Astrocyte of the cerebellum (primary cell): ENCODE measurements at regions not wholly inside any gene's neighbourhood (a gene's known extent, or its start where the extent isn't known, plus 50 kb on each side); places are given as distances from the start of the nearest gene placed in this dataset.
"Not testable (repeated sequence)": the region's sequence is repeated elsewhere in the genome, so short reads cannot be mapped to it uniquely, and the experiment has no call there.

Experiments
- DNase-seq: peaks from one replicate; pipeline ENCODE4 v3.0.0-alpha.2; 2011; ENCODE audit warnings: low read depth
- H3K4me3 ChIP-seq: 2 replicates; pipeline ENCODE4 v1.5.1; 2011; ENCODE audit warnings: mild to moderate bottlenecking, low read depth, low read length, moderate library complexity
- in situ Hi-C: cut with HindIII; loops from 2 replicates; pipeline ENCODE4 v1.10.0; 2017; ENCODE audit warnings: low sequenced_read_pairs
- TF ChIP-seq, protein P1 (sequence below): IDR thresholded peaks from 2 replicates; pipeline ENCODE4 v1.5.1; 2012; ENCODE audit warnings: low read length, low read depth, moderate library complexity, mild to moderate bottlenecking; ENCODE audit errors: missing control alignments

GRCh38 chr2:199057936-199058335, 399.8 kb downstream of the SATB2 start:
- no peak for DNase-seq
- H3K4me3 ChIP-seq = no peak overlapping the region
- in situ Hi-C loops = no loop called here
- TF ChIP-seq, protein P1, sequence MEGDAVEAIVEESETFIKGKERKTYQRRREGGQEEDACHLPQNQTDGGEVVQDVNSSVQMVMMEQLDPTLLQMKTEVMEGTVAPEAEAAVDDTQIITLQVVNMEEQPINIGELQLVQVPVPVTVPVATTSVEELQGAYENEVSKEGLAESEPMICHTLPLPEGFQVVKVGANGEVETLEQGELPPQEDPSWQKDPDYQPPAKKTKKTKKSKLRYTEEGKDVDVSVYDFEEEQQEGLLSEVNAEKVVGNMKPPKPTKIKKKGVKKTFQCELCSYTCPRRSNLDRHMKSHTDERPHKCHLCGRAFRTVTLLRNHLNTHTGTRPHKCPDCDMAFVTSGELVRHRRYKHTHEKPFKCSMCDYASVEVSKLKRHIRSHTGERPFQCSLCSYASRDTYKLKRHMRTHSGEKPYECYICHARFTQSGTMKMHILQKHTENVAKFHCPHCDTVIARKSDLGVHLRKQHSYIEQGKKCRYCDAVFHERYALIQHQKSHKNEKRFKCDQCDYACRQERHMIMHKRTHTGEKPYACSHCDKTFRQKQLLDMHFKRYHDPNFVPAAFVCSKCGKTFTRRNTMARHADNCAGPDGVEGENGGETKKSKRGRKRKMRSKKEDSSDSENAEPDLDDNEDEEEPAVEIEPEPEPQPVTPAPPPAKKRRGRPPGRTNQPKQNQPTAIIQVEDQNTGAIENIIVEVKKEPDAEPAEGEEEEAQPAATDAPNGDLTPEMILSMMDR = no peak

DNA sequence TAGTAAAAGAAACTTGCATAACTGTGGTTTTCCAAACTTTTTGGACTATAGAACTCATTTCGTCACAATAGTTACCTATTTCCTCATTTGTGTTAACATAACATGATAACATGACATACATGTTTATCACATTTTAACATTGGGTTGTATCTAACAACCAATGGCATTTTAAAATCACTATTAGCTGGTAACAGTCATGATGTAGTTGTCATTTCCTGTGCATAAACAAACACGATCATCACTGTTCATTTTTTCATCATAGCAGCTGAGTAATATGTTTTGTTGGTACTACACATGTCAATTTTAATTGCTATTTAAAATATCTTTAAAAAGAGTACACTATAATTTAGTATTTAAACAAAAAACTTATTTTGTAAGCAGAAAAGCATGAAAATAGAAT, 402.4 kb downstream of the SATB2 start:
- TF ChIP-seq, protein P1 = no peak
- DNase-seq = no peak
- in situ Hi-C loops = no loop called here
- H3K4me3 ChIP-seq = no peak overlapping the region

GRCh38 chr2:199042660-199043379, 414.9 kb downstream of the SATB2 start:
- in situ Hi-C loops = no loop called here
- no peak overlapping the region for H3K4me3 ChIP-seq
- DNase-seq = no peak
- TF ChIP-seq, protein P1 = no peak

- TF ChIP-seq, protein P1 = no peak
- in situ Hi-C loops = no loop called here
- no peak for DNase-seq
- H3K4me3 ChIP-seq = no peak overlapping the region
Observed at GRCh38 chr2:199040522-199040921, 417.2 kb downstream of the SATB2 start.

DNA sequence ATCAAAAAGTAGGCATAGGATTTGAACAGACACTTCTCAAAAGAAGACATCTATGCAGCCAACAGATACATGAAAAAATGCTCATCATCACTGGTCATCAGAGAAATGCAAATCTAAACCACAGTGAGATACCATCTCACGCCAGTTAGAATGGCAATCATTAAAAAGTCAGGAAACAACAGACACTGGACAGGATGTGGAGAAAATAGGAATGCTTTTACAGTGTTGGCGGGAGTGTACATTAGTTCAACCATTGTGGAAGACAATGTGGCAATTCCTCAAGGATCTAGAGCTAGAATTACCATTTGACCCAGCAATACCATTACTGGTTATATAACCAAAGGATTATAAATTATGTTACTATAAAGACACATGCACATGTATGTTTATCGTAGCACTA, 424.0 kb downstream of the SATB2 start:
- DNase-seq, in situ Hi-C loops: not testable (repeated sequence)

DNA sequence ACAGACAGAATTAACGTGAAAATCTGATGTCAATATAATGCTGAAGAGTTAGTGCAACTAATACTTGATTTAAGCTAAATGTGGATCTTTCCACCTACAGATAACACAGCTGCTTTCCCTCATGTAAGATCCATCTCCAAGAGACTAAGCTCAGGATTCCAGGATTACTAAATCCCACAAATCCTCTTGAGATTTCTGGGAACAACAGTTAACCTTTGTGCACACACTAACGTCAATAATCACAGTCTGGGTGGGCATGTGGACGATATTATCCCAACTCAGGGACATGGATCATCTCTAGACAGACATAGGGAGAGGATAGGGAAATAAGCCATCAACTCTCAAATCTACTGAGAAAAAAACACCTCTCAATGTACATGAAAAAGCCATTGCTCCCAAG, 432.6 kb downstream of the SATB2 start:
- TF ChIP-seq, protein P1 = no peak
- H3K4me3 ChIP-seq = no peak overlapping the region
- in situ Hi-C loops = no loop called here
- DNase-seq = no peak

More for the DNA sequence above, 424.0 kb downstream of the SATB2 start:
- H3K4me3 ChIP-seq = not testable (repeated sequence)

DNA sequence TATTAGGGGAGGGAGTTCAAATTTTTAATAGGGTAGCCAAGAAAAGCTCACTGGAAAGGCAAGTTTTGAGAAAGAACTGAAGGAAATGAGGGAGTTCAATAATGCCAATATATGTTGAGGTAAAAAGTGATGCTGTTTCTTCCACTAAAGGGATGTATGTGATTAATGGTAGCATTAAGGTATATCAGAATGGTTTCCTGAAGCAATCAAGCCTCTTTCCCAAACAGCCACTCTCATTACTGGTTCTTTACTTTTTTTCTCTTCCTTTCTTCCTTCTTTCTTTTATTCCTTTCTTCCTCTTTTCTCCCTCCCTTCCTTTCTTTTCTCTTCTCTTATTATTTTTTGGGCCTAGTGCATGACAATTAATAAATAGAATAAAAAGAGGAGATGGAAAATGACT, 433.5 kb downstream of the SATB2 start:
- in situ Hi-C loops = no loop called here
- no peak for DNase-seq
- TF ChIP-seq, protein P1 = no peak
- H3K4me3 ChIP-seq = no peak overlapping the region
